AG08396 (cell line): ENCODE measurements at regions not wholly inside any gene's neighbourhood (a gene's known extent, or its start where the extent isn't known, plus 50 kb on each side); places are given as distances from the start of the nearest gene placed in this dataset.
A peak's percentile ranks its signal among the peaks of the same experiment; 100 is the strongest.

ENCODE experiments used
- DNase-seq: peaks from one replicate; pipeline ENCODE4 v3.0.0; 2012; ENCODE audit warnings: low spot score, mixed read lengths

- no peak for DNase-seq
Observed at GRCh38 chr5:58403822-58404433, 56.0 kb downstream of the PLK2 start.

- DNase-seq: no peak
Observed at GRCh38 chr5:58401701-58402100, 58.2 kb downstream of the PLK2 start.

GRCh38 chr5:58400737-58401136 is 59.1 kb downstream of the PLK2 start:
- no peak for DNase-seq

GRCh38 chr5:58399951-58400350 is 59.9 kb downstream of the PLK2 start:
- DNase-seq: no peak

GRCh38 chr5:58394339-58394738 is 65.5 kb downstream of the PLK2 start:
- no peak for DNase-seq

GRCh38 chr5:58393716-58394115 is 66.2 kb downstream of the PLK2 start:
- no peak for DNase-seq

- DNase-seq: no peak
Observed at GRCh38 chr5:58392496-58392895, 67.4 kb downstream of the PLK2 start.

GRCh38 chr5:58383448-58383847 is 76.4 kb downstream of the PLK2 start:
- no peak for DNase-seq

GRCh38 chr5:58382131-58382534 is 77.8 kb downstream of the PLK2 start:
- no peak for DNase-seq

- no peak for DNase-seq
Observed at GRCh38 chr5:58381566-58381965, 78.3 kb downstream of the PLK2 start.

GRCh38 chr5:58380655-58381054 is 79.2 kb downstream of the PLK2 start:
- DNase-seq: no peak

GRCh38 chr5:58378613-58379390 is 81.1 kb downstream of the PLK2 start:
- DNase-seq: no peak

GRCh38 chr5:58370606-58371005 is 89.3 kb downstream of the PLK2 start:
- no peak for DNase-seq

GRCh38 chr5:58369513-58370190 is 90.2 kb downstream of the PLK2 start:
- DNase-seq: no peak

- DNase-seq: peak; percentile 23
Observed at GRCh38 chr5:58366461-58366860, 93.4 kb downstream of the PLK2 start.

GRCh38 chr5:58365791-58366190 is 94.1 kb downstream of the PLK2 start:
- DNase-seq: no peak

- DNase-seq: no peak
Observed at GRCh38 chr5:58363461-58364249, 96.2 kb downstream of the PLK2 start.

GRCh38 chr5:58362135-58362534 is 97.8 kb downstream of the PLK2 start:
- DNase-seq: no peak

- no peak for DNase-seq
Observed at GRCh38 chr5:58360794-58361193, 99.1 kb downstream of the PLK2 start.

- DNase-seq: no peak
Observed at GRCh38 chr5:58359981-58360380, 99.9 kb downstream of the PLK2 start.

GRCh38 chr5:58358501-58359178 is 101.2 kb downstream of the PLK2 start:
- DNase-seq: no peak
